Activated CD4-positive, alpha-beta T cell treated with anti-CD3 and anti-CD28 coated beads, Interleukin-10, Interleukin-2, amounts not matched to agents 100 ng/mL and 50 ng/mL, durations not matched to agents 16 hours and 8 hours (primary cell): ENCODE measurements at regions not wholly inside any gene's neighbourhood (a gene's known extent, or its start where the extent isn't known, plus 50 kb on each side); places are given as distances from the start of the nearest gene placed in this dataset.

ENCODE experiments used
- DNase-seq: peaks from one replicate; pipeline ENCODE4 v3.0.0-alpha.2; 2020

GRCh38 chr1:29744684-29745490 is 508.6 kb downstream of the PTPRU start:
- no peak for DNase-seq

DNA sequence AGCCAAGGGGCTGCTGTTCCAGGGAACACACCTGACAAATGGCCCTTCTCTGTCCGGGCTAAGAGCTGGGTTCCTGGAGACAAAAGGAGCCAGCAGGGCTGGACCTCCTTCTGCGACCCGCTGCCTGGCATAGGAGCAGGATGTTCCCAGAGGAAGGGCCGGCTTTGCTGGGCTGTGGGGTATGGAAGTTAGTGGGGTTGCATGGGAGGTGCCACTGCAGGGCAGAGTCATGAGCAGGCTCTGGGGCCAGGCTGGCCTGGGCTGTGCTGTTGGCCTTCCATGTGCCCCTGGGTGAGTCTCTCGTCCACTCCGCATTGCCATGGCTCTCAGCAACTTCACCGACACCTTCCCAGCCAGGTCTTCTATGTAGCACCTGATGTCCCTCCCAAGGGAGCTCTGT is 507.6 kb downstream of the PTPRU start:
- DNase-seq: no peak

- no peak for DNase-seq
These were observed 506.9 kb downstream of the PTPRU start for GRCh38 chr1:29743264-29743663.

- no peak for DNase-seq
These were observed 502.9 kb downstream of the PTPRU start for GRCh38 chr1:29739176-29739575.

GRCh38 chr1:29736582-29737188 is 500.4 kb downstream of the PTPRU start:
- peak; percentile 18 for DNase-seq

DNA sequence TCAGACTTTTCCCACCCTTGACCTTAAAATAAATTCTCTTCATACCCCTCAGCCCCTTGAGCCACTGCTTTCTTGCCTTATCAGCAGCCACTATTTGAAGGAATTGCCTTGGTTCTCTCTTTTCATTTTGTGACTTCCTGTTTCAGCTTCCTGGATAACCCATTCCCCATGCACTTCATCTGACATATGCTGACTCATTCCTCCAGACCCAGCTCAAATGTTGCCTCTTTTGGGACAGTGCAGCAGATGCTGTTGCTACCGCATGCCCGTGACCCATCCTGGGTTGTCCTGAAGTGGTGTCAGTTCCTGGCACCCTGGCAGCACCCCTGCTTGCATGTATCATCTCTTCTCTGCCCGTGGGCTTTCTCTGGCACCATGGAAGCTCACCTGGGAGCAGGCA is 496.1 kb downstream of the PTPRU start:
- DNase-seq: peak; percentile 26

GRCh38 chr1:29730623-29731022 is 494.3 kb downstream of the PTPRU start:
- DNase-seq: no peak

- DNase-seq: no peak
These were observed 493.0 kb downstream of the PTPRU start for GRCh38 chr1:29729281-29729680.

GRCh38 chr1:29728703-29729102 is 492.4 kb downstream of the PTPRU start:
- DNase-seq: no peak

DNA sequence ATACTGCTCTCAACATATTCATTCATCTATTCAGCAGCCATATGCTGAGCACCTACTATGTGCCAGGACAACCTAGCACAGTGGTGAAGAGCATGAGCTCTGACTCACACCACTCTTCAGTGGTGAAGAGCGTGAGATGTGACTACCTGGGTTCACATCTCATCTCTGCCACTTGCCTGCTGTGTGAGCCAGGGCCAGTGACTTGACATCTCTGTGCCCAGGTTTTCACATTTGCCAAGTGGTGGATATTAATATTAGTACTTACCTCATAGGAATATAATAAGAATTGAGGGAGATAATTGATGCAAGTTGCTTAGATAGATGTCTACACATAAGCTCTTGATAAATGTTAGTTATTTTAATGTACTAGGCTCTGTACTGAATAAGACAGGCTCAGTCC is 488.9 kb downstream of the PTPRU start:
- no peak for DNase-seq

GRCh38 chr1:29722598-29722997 is 486.3 kb downstream of the PTPRU start:
- no peak for DNase-seq

- peak; percentile 56 for DNase-seq
These were observed 482.9 kb downstream of the PTPRU start for GRCh38 chr1:29719253-29719652.

DNA sequence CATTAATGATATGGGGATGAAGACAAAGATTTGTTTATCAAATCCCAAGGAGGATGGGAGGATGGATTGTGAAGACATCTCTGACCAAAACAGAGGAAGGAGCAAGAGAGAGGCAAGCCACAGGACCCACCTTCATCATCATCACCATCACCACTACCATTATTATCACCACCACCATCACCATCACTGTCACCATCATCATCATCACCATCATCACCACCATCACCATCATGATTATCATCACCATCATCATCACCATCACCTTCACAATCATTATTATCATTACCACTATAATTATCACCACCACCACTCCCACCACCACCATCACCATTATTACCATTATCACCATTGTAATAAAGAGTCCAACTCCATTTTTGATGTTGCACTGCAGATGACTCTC is 482.5 kb downstream of the PTPRU start:
- DNase-seq: peak; percentile 15

DNA sequence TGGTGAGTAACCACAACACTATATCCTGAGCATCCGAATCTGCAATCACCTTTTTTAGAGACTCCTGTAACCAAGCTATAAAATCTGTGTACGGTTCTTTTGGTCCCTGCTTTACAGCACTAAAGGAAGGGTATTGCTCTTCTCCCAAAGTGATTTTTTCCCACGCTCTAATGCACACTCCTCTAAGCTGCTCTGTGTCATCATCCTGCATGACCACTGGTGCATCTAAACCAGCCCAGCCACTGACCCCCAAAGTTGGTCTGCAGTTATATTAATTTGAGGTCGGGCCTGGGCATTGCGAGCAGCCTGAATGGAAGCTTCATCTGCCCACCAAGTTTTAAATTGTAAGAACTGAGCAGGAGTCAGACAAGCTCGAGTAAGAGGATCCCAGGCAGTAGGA is 480.0 kb downstream of the PTPRU start:
- no peak for DNase-seq

DNA sequence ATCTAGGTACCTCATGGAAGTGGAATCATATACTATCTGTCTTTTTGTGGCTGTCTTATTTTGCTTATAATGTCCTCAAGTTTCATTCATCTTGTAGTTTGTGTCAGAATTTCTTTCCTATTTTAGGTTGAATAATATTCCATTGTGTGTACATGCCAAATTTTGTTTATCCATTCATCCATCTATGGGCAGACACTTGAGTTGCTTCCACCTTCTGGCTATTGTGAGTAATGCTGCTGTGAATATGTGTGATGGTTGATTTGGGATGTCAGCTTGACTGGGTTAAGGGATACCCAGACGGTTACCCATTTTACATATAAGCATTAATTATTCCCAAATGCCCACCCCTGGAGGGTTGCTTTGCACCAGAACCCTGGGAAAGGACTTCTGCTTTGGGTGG is 477.5 kb downstream of the PTPRU start:
- no peak for DNase-seq

- no peak for DNase-seq
These were observed 476.5 kb downstream of the PTPRU start for GRCh38 chr1:29712801-29713200.

GRCh38 chr1:29712284-29712651 is 475.9 kb downstream of the PTPRU start:
- no peak for DNase-seq

DNA sequence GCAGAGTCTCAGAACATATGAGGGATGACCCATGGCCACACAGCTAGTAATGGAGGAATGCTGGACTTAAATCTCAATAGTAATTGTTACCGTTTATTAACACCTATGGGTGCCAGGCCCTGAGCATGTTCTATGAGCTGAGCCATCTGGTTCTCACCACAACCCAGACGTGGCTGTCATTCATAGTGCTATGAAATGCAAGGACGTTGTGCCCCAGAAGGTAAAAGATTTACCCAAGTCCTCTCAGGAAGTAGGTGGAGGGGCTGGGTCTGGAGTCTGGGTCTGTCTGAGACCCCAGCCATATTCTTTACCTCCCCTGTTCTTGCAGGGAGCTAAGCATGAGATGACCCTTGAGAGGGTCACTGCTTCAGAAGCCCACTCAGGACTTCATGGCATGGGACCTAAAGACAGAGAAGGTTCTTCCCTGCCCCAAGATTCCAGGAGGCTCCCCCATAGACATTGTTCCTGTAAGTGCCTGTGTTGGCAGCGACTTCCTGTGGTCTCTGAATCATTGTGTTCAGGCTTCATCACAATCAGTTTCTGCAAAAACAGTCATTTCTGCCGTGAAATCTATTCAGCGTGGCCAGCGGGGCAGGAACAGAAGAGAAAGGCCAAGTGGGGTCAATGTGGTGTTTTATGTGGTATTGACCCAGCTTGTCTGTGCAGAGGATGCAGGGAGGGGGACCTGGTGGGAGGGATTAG is 475.4 kb downstream of the PTPRU start:
- DNase-seq: peak; percentile 90

DNA sequence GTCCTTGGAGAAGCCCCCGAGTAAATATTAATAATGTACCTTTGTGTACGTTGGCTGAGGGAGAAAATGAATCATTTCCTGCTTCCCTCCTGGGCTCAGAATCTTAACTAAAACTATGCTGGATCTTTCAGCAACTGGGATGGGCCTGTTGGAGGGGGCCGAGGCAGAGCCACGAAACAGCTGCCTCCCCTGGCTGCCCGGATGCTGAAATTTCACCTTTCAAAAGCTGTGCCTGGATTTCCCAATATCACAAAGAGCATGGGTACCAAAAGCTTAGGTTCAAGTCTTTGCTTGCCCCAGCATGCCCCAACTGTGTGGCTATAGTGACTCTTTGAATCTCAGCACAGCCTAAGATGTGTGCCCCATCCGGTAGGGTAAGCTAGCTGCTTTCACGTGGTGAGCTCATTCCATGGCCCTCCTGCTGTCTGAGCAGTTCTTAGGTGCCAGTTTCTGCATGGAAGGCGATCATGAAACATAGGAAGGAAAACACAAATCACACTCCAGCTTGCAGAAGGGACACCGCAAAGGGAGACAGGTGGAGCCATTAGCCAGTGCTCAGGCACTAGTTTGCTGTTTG is 473.5 kb downstream of the PTPRU start:
- DNase-seq: peak; percentile 67

DNA sequence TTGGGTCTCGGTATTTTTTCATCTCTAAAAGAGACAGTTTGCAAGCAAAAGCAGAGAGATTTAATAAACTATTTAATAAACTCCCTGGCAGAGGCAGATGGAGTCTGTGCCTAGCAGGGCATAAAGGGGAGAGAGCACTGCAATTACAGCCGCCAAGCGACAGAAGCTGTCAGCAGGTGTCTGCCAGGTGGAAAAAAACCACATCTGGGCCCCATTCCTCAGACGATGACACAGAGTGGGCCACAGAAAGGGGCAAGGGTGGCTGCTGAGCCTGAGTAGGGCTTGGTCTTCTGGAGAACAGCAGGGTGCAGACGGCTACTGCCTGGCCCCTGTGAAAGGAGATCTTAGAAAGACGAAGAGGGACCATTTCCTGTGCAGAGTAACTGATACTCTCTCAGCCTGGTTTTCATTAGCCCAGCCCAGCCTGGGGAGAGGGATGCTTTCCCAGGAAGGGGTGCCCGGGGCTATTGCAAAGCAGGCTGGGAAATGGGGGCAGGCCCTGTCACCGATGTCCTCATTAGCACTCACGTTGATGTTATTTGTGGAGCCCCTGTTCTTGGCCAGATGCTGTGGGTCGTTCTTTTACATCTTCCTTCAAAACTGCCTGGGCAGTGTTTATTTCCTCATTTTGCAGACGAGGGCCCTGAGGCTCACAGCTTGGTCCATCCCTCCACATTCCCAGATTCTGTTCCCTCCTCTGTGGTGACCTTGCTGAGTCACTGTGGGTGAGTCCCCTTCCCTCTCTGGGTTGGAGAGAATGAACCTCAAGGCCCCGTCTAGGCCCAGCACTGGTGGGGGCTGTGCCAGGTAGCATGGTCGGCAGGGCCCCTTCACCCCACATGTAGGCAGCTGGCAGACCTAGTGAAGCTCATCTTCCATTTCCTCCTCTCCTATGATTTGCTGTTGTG is 472.7 kb downstream of the PTPRU start:
- peak; percentile 33 for DNase-seq

DNA sequence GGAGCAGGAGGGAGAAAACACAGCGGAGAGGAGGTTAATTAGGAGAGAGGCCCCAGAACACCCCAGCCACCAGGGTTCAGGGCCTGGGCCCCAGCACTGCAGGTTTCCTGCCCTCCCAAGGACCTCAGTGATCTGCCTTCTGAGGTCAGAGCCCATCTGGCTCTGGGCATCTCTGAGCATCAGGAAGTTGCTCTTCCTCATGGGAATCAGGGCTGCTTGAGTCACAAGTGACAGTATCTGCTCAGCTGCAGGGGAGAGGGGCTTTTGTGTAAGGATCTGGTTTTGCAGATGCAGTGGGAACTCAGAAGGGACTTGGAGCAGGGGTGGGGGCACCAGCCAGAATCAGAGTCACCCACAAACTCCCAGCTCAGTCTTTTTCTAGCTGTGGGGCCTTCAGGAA is 472.1 kb downstream of the PTPRU start:
- DNase-seq: no peak

- no peak for DNase-seq
These were observed 471.5 kb downstream of the PTPRU start for GRCh38 chr1:29707796-29708195.

DNA sequence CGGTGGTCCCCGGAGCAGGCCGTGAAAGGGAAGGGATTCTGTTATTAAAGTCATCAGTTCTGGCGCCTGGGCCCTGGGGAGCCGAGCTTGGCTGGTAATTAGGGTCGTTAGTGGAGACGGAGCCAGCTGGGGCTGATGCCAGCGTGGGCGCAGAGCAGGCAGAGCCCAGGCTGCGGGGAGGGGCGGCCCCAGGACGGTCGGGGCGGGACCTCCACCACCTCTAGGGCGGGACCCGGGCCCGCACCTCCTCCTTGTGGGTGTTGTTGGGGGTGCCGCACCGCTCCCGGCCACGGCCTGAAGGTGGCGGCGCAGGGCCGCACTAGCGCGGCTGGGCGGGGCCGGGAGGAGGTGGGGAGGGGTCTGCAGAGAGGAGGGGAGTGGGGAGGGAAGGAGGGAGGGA is 470.6 kb downstream of the PTPRU start:
- peak; percentile 81 for DNase-seq
